ENCODE measurements at regions not wholly inside any gene's neighbourhood (a gene's known extent, or its start where the extent isn't known, plus 50 kb on each side); places are given as distances from the start of the nearest gene placed in this dataset.

- TF ChIP-seq CTCF (IDR thresholded peaks at IDR 0.05) (no peak), ZFX (IDR thresholded peaks at IDR 0.05; ENCODE audit: borderline replicate concordance) (no peak)
These were observed 369.4 kb upstream of the B3GALT2 start for GRCh38 chr1:193555662-193556441.

All from 22Rv1 (cell line).